ENCODE measurements at regions not wholly inside any gene's neighbourhood (a gene's known extent, or its start where the extent isn't known, plus 50 kb on each side); places are given as distances from the start of the nearest gene placed in this dataset.

DNA sequence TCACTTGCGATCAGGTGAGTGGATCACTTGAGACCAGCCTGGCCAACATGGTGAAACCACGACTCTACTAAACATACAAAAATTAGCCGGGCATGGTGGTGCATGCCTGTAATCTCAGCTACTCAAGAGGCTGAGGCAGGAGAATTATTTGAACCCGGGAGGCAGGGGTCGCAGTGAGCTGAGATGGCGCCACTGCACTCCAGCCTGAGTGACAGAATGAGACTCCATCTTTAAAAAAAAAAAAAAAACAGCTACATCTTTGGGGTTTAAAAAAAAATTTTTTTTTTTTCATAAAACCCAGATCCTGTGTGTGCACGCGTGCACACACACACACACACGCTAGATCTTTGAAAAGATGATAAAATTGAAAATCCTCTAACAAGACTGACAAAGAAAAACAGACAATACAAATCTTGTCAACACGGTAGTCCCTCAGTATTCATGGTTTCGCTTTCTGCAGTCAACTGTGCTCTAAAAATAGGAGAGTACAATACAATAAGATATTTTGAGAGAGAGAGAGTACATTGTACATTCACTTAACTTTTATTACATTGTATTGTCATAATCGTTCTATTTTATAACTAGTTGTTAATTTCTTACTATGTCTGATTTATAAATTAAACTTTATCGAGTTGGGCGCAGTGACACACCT is 295.3 kb upstream of the RGS6 start:
- Histone ChIP-seq H3K36me3 (ENCODE audit: control insufficient read depth, insufficient read depth, low read length) (no peaks in the 10 kb centered on the region), H3K9ac (ENCODE audit: insufficient read depth in 1 of 2, low read depth in 2 of 2, low read length in 2 of 2) (no peak overlapping the region), H3K4me2 (ENCODE audit: insufficient read depth, low read length) (no peak overlapping the region), H2AFZ (ENCODE audit: low read depth, low read length) (no peak overlapping the region), H3K9me3 (replicated peaks; ENCODE audit: control insufficient read depth, insufficient read depth, low read depth, low read length) (no peaks in the 10 kb centered on the region), H3K4me1 (replicated peaks in 1 of 2; ENCODE audit: control insufficient read depth in 2 of 2, insufficient read depth in 2 of 2, low read length in 2 of 2) (no peaks in the 10 kb centered on the region), H3K79me2 (ENCODE audit: control insufficient read depth, insufficient read depth, low read length) (no peaks in the 10 kb centered on the region), H3K4me3 (no peak overlapping the region), H3K27me3 (ENCODE audit: control insufficient read depth in 2 of 2, insufficient read depth in 2 of 2, low read length in 2 of 2) (no peaks in the 10 kb centered on the region), H3K9me1 (ENCODE audit: control insufficient read depth, insufficient read depth, low read length) (no peaks in the 10 kb centered on the region), H4K20me1 (replicated peaks; ENCODE audit: control insufficient read depth, insufficient read depth, low read length) (no peaks in the 10 kb centered on the region), H3K27ac (ENCODE audit: extremely low read depth, low read depth, low read length) (no peak overlapping the region)
- TF ChIP-seq, protein P1, sequence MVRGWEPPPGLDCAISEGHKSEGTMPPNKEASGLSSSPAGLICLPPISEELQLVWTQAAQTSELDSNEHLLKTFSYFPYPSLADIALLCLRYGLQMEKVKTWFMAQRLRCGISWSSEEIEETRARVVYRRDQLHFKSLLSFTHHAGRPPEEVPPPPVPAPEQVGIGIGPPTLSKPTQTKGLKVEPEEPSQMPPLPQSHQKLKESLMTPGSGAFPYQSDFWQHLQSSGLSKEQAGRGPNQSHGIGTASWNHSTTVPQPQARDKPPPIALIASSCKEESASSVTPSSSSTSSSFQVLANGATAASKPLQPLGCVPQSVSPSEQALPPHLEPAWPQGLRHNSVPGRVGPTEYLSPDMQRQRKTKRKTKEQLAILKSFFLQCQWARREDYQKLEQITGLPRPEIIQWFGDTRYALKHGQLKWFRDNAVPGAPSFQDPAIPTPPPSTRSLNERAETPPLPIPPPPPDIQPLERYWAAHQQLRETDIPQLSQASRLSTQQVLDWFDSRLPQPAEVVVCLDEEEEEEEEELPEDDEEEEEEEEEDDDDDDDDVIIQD (CRISPR knock-in tag; IDR thresholded peaks at IDR 0.05), result no peak
- TF ChIP-seq GABPB1 (CRISPR knock-in tag; IDR thresholded peaks at IDR 0.05) (no peak), CHD2 (IDR thresholded peaks at IDR 0.05; ENCODE audit: low read depth, low read length) (no peak), TGIF2 (CRISPR knock-in tag; IDR thresholded peaks at IDR 0.05) (no peak), KAT2B (IDR thresholded peaks at IDR 0.05; ENCODE audit: low read depth, low read length) (no peak), ADNP (tag; IDR thresholded peaks at IDR 0.05) (no peak), ZNF57 (CRISPR knock-in tag; IDR thresholded peaks at IDR 0.05) (no peak), TFAM (CRISPR knock-in tag; conservative IDR thresholded peaks at IDR 0.05) (no peak), ZNF143 (CRISPR knock-in tag; IDR thresholded peaks at IDR 0.05) (no peak)
- TF ChIP-seq, protein P2, sequence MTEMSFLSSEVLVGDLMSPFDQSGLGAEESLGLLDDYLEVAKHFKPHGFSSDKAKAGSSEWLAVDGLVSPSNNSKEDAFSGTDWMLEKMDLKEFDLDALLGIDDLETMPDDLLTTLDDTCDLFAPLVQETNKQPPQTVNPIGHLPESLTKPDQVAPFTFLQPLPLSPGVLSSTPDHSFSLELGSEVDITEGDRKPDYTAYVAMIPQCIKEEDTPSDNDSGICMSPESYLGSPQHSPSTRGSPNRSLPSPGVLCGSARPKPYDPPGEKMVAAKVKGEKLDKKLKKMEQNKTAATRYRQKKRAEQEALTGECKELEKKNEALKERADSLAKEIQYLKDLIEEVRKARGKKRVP (CRISPR knock-in tag; IDR thresholded peaks at IDR 0.05), result no peak
- TF ChIP-seq, protein P3, sequence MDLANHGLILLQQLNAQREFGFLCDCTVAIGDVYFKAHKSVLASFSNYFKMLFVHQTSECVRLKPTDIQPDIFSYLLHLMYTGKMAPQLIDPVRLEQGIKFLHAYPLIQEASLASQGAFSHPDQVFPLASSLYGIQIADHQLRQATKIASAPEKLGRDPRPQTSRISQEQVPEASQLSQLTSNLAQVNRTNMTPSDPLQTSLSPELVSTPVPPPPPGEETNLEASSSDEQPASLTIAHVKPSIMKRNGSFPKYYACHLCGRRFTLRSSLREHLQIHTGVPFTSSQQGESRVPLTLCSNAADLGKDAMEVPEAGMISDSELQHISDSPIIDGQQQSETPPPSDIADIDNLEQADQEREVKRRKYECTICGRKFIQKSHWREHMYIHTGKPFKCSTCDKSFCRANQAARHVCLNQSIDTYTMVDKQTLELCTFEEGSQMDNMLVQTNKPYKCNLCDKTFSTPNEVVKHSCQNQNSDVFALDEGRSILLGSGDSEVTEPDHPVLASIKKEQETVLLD (IDR thresholded peaks at IDR 0.05), result no peak
- TF ChIP-seq, protein P4, sequence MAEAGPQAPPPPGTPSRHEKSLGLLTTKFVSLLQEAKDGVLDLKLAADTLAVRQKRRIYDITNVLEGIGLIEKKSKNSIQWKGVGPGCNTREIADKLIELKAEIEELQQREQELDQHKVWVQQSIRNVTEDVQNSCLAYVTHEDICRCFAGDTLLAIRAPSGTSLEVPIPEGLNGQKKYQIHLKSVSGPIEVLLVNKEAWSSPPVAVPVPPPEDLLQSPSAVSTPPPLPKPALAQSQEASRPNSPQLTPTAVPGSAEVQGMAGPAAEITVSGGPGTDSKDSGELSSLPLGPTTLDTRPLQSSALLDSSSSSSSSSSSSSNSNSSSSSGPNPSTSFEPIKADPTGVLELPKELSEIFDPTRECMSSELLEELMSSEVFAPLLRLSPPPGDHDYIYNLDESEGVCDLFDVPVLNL (CRISPR knock-in tag; IDR thresholded peaks at IDR 0.05; ENCODE audit: low read depth), result no peak
- POLR2A ChIA-PET, result no interaction called here
- intact Hi-C loops (cut with micrococcal nuclease) (no loop called here), in situ Hi-C loops (cut with MboI) (no loop called here)
- WGBS (ENCODE audit: insufficient coverage, low coverage, missing lambda C conversion rate), result 78% methylated on average over 13 of the region's 14 CpGs
- FAIRE-seq (no peak), DNase-seq (ENCODE audit: extremely low read depth in 1 of 4, low spot score in 3 of 4) (no peak), ATAC-seq (no peak)
- CTCF ChIA-PET (ENCODE audit: low intra/inter-chr PET ratio), result interaction anchor here (0.7 kb wide), 1 partner anchor 59 kb away, joined by 3 read pairs; no protein-coding TSS in a partner anchor
- no TSS peak for BruUV-seq (replicated peaks)

All from K562 (cell line).